HCT116 (cell line): ENCODE measurements at regions not wholly inside any gene's neighbourhood (a gene's known extent, or its start where the extent isn't known, plus 50 kb on each side); places are given as distances from the start of the nearest gene placed in this dataset.

Source experiments
- ATAC-seq: fragments of 200-7000 bp; cut with Tn5 transposase; 2 replicates; pipeline ENCODE4 v1.9.1; 2020; ENCODE audit warnings: mild to moderate bottlenecking, moderate library complexity
- BruUV-seq: library from RNA; stranded (reverse); fragments of 400-500 nt; replicated peaks from 2 replicates; lab custom pipeline; 2021; lab: Mats Ljungman, UMichigan
- CTCF ChIA-PET: fragments of 300-600 bp; sonication (Branson Sonifier 250); formaldehyde crosslinking; loops from one replicate; lab custom pipeline; 2021; ENCODE audit warnings: antibody characterized with exemption; lab: Charles Lee
- POLR2A ChIA-PET: fragments of 300-600, 350-600 bp; sonication (Branson Sonifier 250); formaldehyde crosslinking; loops from one replicate; lab custom pipeline; 2021; ENCODE audit warnings: antibody characterized with exemption; lab: Charles Lee
- RAD21 ChIA-PET, 2 experiments: fragments of 300-600 bp; sonication (Branson Sonifier 250); formaldehyde crosslinking; loops; one replicate each; lab custom pipeline; 2023; ENCODE audit warnings: low total read pairs in 2 of 2; ENCODE audit not compliant: uncharacterized antibody in 2 of 2, unreplicated experiment in 2 of 2, low non-redundant PET in 1 of 2; lab: Charles Lee
- DNase-seq: peaks from one replicate; pipeline ENCODE4 v3.0.0-alpha.2; 2010; ENCODE audit warnings: low read depth, low spot score
- H2AFZ ChIP-seq: fragments of 200-600 bp; shearing (Covaris generic), sonication (generic); 2 replicates; pipeline ENCODE4 v1.6.1; 2017; ENCODE audit warnings: low read depth, mixed run types, mixed read lengths, antibody characterized with exemption, low read length; ENCODE audit not compliant: poor library complexity, severe bottlenecking
- H3K27ac ChIP-seq: 2 replicates; pipeline ENCODE4 v1.5.1; 2012; ENCODE audit warnings: low read depth, low read length
- H3K27me3 ChIP-seq: fragments of 200-600 bp; sonication (generic); 2 replicates; pipeline ENCODE4 v1.6.1; 2016; ENCODE audit warnings: mixed run types, low read length, mixed read lengths; ENCODE audit not compliant: insufficient read depth
- H3K36me3 ChIP-seq, 2 experiments: fragments of 200-500 bp in 1 of 2; fragments of 200-600 bp in 1 of 2; sonication (Bioruptor generic) in 1 of 2; sonication (generic) in 1 of 2; 2 replicates each; pipeline versions ENCODE4 v1.5.1 to v1.6.1; 2014 to 2016; ENCODE audit warnings: low read length in 2 of 2, inconsistent platforms in 1 of 2, mixed read lengths in 1 of 2, mixed run types in 1 of 2; ENCODE audit not compliant: insufficient read depth in 2 of 2, control insufficient read depth in 1 of 2
- H3K4me1 ChIP-seq, 2 experiments: fragments of 200-600 bp in 1 of 2; sonication (generic) in 1 of 2; 2 replicates each; pipeline versions ENCODE4 v1.5.1 to v1.6.1; 2012 to 2017; ENCODE audit warnings: low read length in 2 of 2, inconsistent platforms in 1 of 2, mild to moderate bottlenecking in 1 of 2, mixed read lengths in 1 of 2, mixed run types in 1 of 2, moderate library complexity in 1 of 2; ENCODE audit not compliant: insufficient read depth in 2 of 2, control insufficient read depth in 1 of 2
- H3K4me2 ChIP-seq: fragments of 200-600 bp; sonication (generic); 2 replicates; pipeline ENCODE4 v1.6.1; 2017; ENCODE audit warnings: mixed run types, low read length, mixed read lengths
- H3K4me3 ChIP-seq, 2 experiments: fragments of 200-600 bp in 1 of 2; sonication (generic) in 1 of 2; replicated peaks in 1 of 2; 2 replicates each; pipeline ENCODE4 v1.5.1; 2011 to 2016; ENCODE audit warnings: low read length in 2 of 2, control low read depth in 1 of 2, low read depth in 1 of 2, mild to moderate bottlenecking in 1 of 2, mixed read lengths in 1 of 2, mixed run types in 1 of 2
- H3K79me2 ChIP-seq: fragments of 200-600 bp; sonication (generic); 2 replicates; pipeline ENCODE4 v1.6.1; 2017; ENCODE audit warnings: mild to moderate bottlenecking, mixed run types, low read length, moderate library complexity, mixed read lengths; ENCODE audit not compliant: insufficient read depth
- H3K9ac ChIP-seq: fragments of 200-600 bp; sonication (generic); 2 replicates; pipeline ENCODE4 v1.6.1; 2016; ENCODE audit warnings: low read length, mixed read lengths
- H3K9me2 ChIP-seq: fragments of 200-600 bp; sonication (generic), shearing (Covaris generic); 2 replicates; pipeline ENCODE4 v1.6.1; 2017; ENCODE audit warnings: mixed run types, mild to moderate bottlenecking, moderate library complexity; ENCODE audit not compliant: insufficient read depth
- H3K9me3 ChIP-seq, 2 experiments: fragments of 200-500 bp in 1 of 2; fragments of 200-600 bp in 1 of 2; sonication (Bioruptor generic) in 1 of 2; sonication (generic) in 1 of 2; 2 replicates each; pipeline ENCODE4 v1.6.1; 2014 to 2017; ENCODE audit warnings: low read length in 2 of 2, mixed read lengths in 2 of 2, inconsistent platforms in 1 of 2, low read depth in 1 of 2, mild to moderate bottlenecking in 1 of 2, mixed run types in 1 of 2, moderate library complexity in 1 of 2; ENCODE audit not compliant: control insufficient read depth in 1 of 2, insufficient read depth in 1 of 2
- H4K20me1 ChIP-seq: fragments of 200-600 bp; sonication (generic), shearing (Covaris generic); 2 replicates; pipeline ENCODE4 v1.6.1; 2017; ENCODE audit warnings: mixed run types, mild to moderate bottlenecking, moderate library complexity; ENCODE audit not compliant: insufficient read depth
- CBX3 ChIP-seq: IDR thresholded peaks from 2 replicates; pipeline ENCODE4 v1.6.1; 2012; ENCODE audit warnings: low read depth
- CEBPB ChIP-seq: IDR thresholded peaks from 2 replicates; pipeline ENCODE4 v1.6.1; 2012; ENCODE audit warnings: low read depth
- CTCF ChIP-seq, 3 experiments: fragments of 200-600 bp in 1 of 3; sonication (generic) in 1 of 3; IDR thresholded peaks in 2 of 3; conservative IDR thresholded peaks in 1 of 3; 2 replicates each; pipeline ENCODE4 v1.5.1; 2012 to 2017; ENCODE audit warnings: low read depth in 2 of 3, low read length in 2 of 3, antibody characterized with exemption in 1 of 3, borderline replicate concordance in 1 of 3, control low read depth in 1 of 3, mild to moderate bottlenecking in 1 of 3, mixed read lengths in 1 of 3, mixed run types in 1 of 3, moderate library complexity in 1 of 3; ENCODE audit not compliant: insufficient read depth in 1 of 3
- EGR1 ChIP-seq: IDR thresholded peaks from 2 replicates; pipeline ENCODE4 v1.6.1; 2012; ENCODE audit warnings: low read depth
- ELF1 ChIP-seq: IDR thresholded peaks from 2 replicates; pipeline ENCODE4 v1.6.1; 2012; ENCODE audit warnings: low read depth, borderline replicate concordance
- EZH2 ChIP-seq: fragments of 200-600 bp; sonication (generic); IDR thresholded peaks from 2 replicates; pipeline ENCODE4 v1.6.1; 2017; ENCODE audit warnings: antibody characterized with exemption, mixed run types
- JUND ChIP-seq: IDR thresholded peaks from 2 replicates; pipeline ENCODE4 v1.6.1; 2012
- MAX ChIP-seq: IDR thresholded peaks from 2 replicates; pipeline ENCODE4 v1.6.1; 2012
- POLR2A ChIP-seq: IDR thresholded peaks from 2 replicates; pipeline ENCODE4 v1.7.0; 2011; ENCODE audit warnings: borderline replicate concordance; ENCODE audit not compliant: insufficient read depth, insufficient read length; ENCODE audit errors: extremely low read depth
- POLR2AphosphoS5 ChIP-seq: IDR thresholded peaks from 2 replicates; pipeline ENCODE4 v1.6.1; 2011; ENCODE audit warnings: mild to moderate bottlenecking, low read depth, low read length, moderate library complexity
- RAD21 ChIP-seq: IDR thresholded peaks from 2 replicates; pipeline ENCODE4 v1.6.1; 2012; ENCODE audit warnings: low read depth, mild to moderate bottlenecking
- SP1 ChIP-seq: IDR thresholded peaks from 2 replicates; pipeline ENCODE4 v1.6.1; 2012; ENCODE audit warnings: low read depth
- TCF7L2 ChIP-seq: IDR thresholded peaks from 2 replicates; pipeline ENCODE4 v1.7.0; 2011; ENCODE audit warnings: borderline replicate concordance, inconsistent platforms; ENCODE audit not compliant: insufficient read depth, insufficient read length; ENCODE audit errors: extremely low read depth
- YY1 ChIP-seq: IDR thresholded peaks from 2 replicates; pipeline ENCODE4 v1.6.1; 2011; ENCODE audit warnings: low read length, low read depth, moderate library complexity, mild to moderate bottlenecking; ENCODE audit not compliant: insufficient replicate concordance; ENCODE audit errors: extremely low read depth
- ZBTB33 ChIP-seq: IDR thresholded peaks from 2 replicates; pipeline ENCODE4 v1.6.1; 2011; ENCODE audit warnings: mild to moderate bottlenecking, low read length, moderate library complexity; ENCODE audit not compliant: insufficient replicate concordance; ENCODE audit errors: extremely low read depth
- ZNF274 ChIP-seq: fragments of 200-500 bp; sonication (Bioruptor generic); IDR thresholded peaks from 2 replicates; pipeline ENCODE4 v1.6.1; 2014; ENCODE audit warnings: mild to moderate bottlenecking, low read depth, low read length, inconsistent platforms
- intact Hi-C: fragments of 100-400 bp; cut with micrococcal nuclease; formaldehyde crosslinking; loops from 2 replicates; pipeline ENCODE4 v1.10.0; 2022
- TF ChIP-seq, protein P1 (sequence below): IDR thresholded peaks from 2 replicates; pipeline ENCODE4 v1.6.1; 2012
- TF ChIP-seq, protein P2 (sequence below): IDR thresholded peaks from 2 replicates; pipeline ENCODE4 v1.6.1; 2012; ENCODE audit warnings: low read depth

- TF ChIP-seq JUND (no peak), CBX3 (no peak), POLR2AphosphoS5 (no peak), CEBPB (no peak), POLR2A (no peak), ELF1 (no peak), EGR1 (no peak), YY1 (no peak), EZH2 (no peak), SP1 (no peak), TCF7L2 (no peak), RAD21 (no peak), MAX (no peak), CTCF (IDR thresholded peaks at IDR 0.05 in 2 of 3, conservative IDR thresholded peaks at IDR 0.05 in 1 of 3; ENCODE audit: borderline replicate concordance in 1 of 3, insufficient read depth in 1 of 3, low read depth in 2 of 3, low read length in 2 of 3) (no peak), ZBTB33 (no peak), ZNF274 (no peak)
- TF ChIP-seq, protein P1, sequence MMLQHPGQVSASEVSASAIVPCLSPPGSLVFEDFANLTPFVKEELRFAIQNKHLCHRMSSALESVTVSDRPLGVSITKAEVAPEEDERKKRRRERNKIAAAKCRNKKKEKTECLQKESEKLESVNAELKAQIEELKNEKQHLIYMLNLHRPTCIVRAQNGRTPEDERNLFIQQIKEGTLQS = no peak
- TF ChIP-seq, protein P2, sequence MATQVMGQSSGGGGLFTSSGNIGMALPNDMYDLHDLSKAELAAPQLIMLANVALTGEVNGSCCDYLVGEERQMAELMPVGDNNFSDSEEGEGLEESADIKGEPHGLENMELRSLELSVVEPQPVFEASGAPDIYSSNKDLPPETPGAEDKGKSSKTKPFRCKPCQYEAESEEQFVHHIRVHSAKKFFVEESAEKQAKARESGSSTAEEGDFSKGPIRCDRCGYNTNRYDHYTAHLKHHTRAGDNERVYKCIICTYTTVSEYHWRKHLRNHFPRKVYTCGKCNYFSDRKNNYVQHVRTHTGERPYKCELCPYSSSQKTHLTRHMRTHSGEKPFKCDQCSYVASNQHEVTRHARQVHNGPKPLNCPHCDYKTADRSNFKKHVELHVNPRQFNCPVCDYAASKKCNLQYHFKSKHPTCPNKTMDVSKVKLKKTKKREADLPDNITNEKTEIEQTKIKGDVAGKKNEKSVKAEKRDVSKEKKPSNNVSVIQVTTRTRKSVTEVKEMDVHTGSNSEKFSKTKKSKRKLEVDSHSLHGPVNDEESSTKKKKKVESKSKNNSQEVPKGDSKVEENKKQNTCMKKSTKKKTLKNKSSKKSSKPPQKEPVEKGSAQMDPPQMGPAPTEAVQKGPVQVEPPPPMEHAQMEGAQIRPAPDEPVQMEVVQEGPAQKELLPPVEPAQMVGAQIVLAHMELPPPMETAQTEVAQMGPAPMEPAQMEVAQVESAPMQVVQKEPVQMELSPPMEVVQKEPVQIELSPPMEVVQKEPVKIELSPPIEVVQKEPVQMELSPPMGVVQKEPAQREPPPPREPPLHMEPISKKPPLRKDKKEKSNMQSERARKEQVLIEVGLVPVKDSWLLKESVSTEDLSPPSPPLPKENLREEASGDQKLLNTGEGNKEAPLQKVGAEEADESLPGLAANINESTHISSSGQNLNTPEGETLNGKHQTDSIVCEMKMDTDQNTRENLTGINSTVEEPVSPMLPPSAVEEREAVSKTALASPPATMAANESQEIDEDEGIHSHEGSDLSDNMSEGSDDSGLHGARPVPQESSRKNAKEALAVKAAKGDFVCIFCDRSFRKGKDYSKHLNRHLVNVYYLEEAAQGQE = no peak
- TF ChIP-seq, all 23 proteins: peak for 0
- Histone ChIP-seq H3K4me2 (no peak overlapping the region), H3K4me3 (no peak overlapping the region), H3K9me2 (no peaks in the 10 kb centered on the region), H3K27ac (no peak overlapping the region), H3K9ac (no peak overlapping the region), H3K27me3 (no peaks in the 10 kb centered on the region), H3K9me3 (peaks cover 3 to 4% of the 10 kb centered on the region in 2 experiments; a peak in 2 of 4 replicates), H2AFZ (no peak overlapping the region), H3K36me3 (no peaks in the 10 kb centered on the region), H3K4me1 (no peaks in the 10 kb centered on the region), H4K20me1 (no peaks in the 10 kb centered on the region), H3K79me2 (no peaks in the 10 kb centered on the region)
- BruUV-seq = no TSS peak
- ATAC-seq (no peak), DNase-seq (no peak)
- ChIA-PET CTCF (no interaction called here), POLR2A (no interaction called here), RAD21 (no interaction called here)
- intact Hi-C loops = no loop called here
Measured at GRCh38 chr2:122422384-122422991, 667.0 kb downstream of the TSN start.
